Embryonic facial prominence (tissue), 1 donor: ENCODE measurements at regions not wholly inside any gene's neighbourhood (a gene's known extent, or its start where the extent isn't known, plus 50 kb on each side); places are given as distances from the start of the nearest gene placed in this dataset.

Experiments used
- DNase-seq: peaks from one replicate; pipeline ENCODE4 v3.0.0-alpha.2; 2016; ENCODE audit errors: extremely low spot score

- DNase-seq: no peak
These were observed 60.6 kb downstream of the ARL6IP4 start for GRCh38 chr12:123041042-123041531.

- no peak for DNase-seq
These were observed 59.6 kb downstream of the ARL6IP4 start for GRCh38 chr12:123040106-123040505.

- DNase-seq: no peak
These were observed 58.5 kb downstream of the ARL6IP4 start for GRCh38 chr12:123038966-123039365.

GRCh38 chr12:123038486-123038885 is 58.0 kb downstream of the ARL6IP4 start:
- DNase-seq: no peak

GRCh38 chr12:123037791-123038190 is 57.3 kb downstream of the ARL6IP4 start:
- no peak for DNase-seq

- no peak for DNase-seq
These were observed 56.2 kb downstream of the ARL6IP4 start for GRCh38 chr12:123036466-123037285.

GRCh38 chr12:123035841-123036240 is 55.4 kb downstream of the ARL6IP4 start:
- DNase-seq: no peak

- no peak for DNase-seq
These were observed 54.4 kb downstream of the ARL6IP4 start for GRCh38 chr12:123034865-123035264.

- DNase-seq: no peak
These were observed 53.6 kb downstream of the ARL6IP4 start for GRCh38 chr12:123034022-123034541.

GRCh38 chr12:123033392-123034021 is 53.0 kb downstream of the ARL6IP4 start:
- DNase-seq: no peak

- no peak for DNase-seq
These were observed 52.4 kb downstream of the ARL6IP4 start for GRCh38 chr12:123032736-123033391.
